Cardiac muscle cell (in vitro differentiated cells and primary cell): ENCODE measurements at regions not wholly inside any gene's neighbourhood (a gene's known extent, or its start where the extent isn't known, plus 50 kb on each side); places are given as distances from the start of the nearest gene placed in this dataset.
A peak's percentile ranks its signal among the peaks of the same experiment; 100 is the strongest.

ENCODE experiments used
- DNase-seq, 2 donors: peaks; one replicate each; pipeline versions ENCODE4 v3.0.0 to v3.0.0-alpha.2; 2010 to 2017; ENCODE audit warnings: low read depth in 1 of 2, low spot score in 1 of 2
- H3K27ac ChIP-seq: fragments of 200-600 bp; sonication (generic); 2 replicates; pipeline ENCODE4 v1.5.1; 2016
- H3K27me3 ChIP-seq: fragments of 200-600 bp; sonication (generic); 2 replicates; pipeline ENCODE4 v1.6.0; 2016; ENCODE audit warnings: control low read depth
- H3K36me3 ChIP-seq: fragments of 200-600 bp; sonication (generic); 2 replicates; pipeline ENCODE4 v1.5.1; 2016; ENCODE audit warnings: control low read depth
- H3K4me1 ChIP-seq: fragments of 200-600 bp; sonication (generic); 2 replicates; pipeline ENCODE4 v1.8.1; 2017; ENCODE audit warnings: low read depth, mild to moderate bottlenecking, mixed run types
- H3K4me3 ChIP-seq: fragments of 200-600 bp; sonication (generic); 2 replicates; pipeline ENCODE4 v1.5.1; 2016; ENCODE audit warnings: mild to moderate bottlenecking
- H3K9me3 ChIP-seq: fragments of 200-600 bp; sonication (generic); 2 replicates; pipeline ENCODE4 v1.5.1; 2017; ENCODE audit warnings: low read depth, mild to moderate bottlenecking, control low read depth
- TF ChIP-seq, protein P1 (sequence below): IDR thresholded peaks from 2 replicates; pipeline ENCODE4 v1.5.1; 2012; ENCODE audit warnings: low read depth, mild to moderate bottlenecking, low read length

DNA sequence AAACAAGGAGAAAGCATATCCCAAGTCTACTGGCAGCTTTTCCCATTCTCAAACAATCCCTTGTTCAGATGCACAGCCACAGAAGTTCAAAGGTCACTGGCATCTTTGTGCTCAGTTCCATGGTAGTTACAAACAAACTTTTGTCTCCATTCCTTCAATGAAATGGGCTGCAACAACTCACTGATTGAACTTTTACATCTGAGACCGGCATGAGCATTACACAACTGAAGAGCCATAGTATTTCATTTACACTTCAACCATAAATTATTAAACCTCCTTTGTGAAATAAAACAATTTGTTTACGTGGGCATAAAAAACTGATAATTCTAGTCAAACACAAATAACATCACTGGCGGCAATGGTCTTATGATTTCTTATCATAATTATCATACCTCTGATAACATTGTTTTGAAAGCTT is 67.8 kb upstream of the ARHGAP32 start:
- DNase-seq, result peak in 1 of 2 donors; percentile 53
- Histone ChIP-seq H3K4me1 (peaks cover 11% of the 10 kb centered on the region), H3K27ac (no peak overlapping the region), H3K36me3 (no peaks in the 10 kb centered on the region), H3K27me3 (no peaks in the 10 kb centered on the region), H3K4me3 (no peak overlapping the region), H3K9me3 (no peaks in the 10 kb centered on the region)
- TF ChIP-seq, protein P1, sequence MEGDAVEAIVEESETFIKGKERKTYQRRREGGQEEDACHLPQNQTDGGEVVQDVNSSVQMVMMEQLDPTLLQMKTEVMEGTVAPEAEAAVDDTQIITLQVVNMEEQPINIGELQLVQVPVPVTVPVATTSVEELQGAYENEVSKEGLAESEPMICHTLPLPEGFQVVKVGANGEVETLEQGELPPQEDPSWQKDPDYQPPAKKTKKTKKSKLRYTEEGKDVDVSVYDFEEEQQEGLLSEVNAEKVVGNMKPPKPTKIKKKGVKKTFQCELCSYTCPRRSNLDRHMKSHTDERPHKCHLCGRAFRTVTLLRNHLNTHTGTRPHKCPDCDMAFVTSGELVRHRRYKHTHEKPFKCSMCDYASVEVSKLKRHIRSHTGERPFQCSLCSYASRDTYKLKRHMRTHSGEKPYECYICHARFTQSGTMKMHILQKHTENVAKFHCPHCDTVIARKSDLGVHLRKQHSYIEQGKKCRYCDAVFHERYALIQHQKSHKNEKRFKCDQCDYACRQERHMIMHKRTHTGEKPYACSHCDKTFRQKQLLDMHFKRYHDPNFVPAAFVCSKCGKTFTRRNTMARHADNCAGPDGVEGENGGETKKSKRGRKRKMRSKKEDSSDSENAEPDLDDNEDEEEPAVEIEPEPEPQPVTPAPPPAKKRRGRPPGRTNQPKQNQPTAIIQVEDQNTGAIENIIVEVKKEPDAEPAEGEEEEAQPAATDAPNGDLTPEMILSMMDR, result no peak

DNA sequence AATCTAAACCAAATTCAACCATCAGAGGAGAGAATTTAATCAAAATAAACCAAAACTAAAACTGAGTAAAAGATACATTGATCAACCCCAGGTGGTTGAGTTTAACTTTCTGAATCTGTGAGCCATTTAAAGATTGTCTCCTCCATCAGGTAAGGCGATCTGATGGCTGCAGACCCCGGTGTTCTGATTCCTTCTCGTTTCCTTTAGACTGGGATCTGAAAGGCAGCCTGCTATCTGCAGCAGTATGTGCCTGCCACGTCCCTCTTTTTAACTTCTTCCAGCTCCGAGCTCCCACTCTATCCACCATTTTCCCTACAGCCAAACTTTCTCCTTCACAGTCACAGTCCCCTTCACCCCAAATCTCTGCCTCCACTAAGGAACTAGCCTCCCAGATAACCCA is 66.1 kb upstream of the ARHGAP32 start:
- H3K27me3 ChIP-seq, result no peaks in the 10 kb centered on the region
- no peak overlapping the region for H3K27ac ChIP-seq
- H3K36me3 ChIP-seq, result no peaks in the 10 kb centered on the region
- H3K4me3 ChIP-seq, result no peak overlapping the region
- H3K4me1 ChIP-seq, result peaks cover 11% of the 10 kb centered on the region
- no peak for DNase-seq
- no peaks in the 10 kb centered on the region for H3K9me3 ChIP-seq
- TF ChIP-seq, protein P1, result no peak

DNA sequence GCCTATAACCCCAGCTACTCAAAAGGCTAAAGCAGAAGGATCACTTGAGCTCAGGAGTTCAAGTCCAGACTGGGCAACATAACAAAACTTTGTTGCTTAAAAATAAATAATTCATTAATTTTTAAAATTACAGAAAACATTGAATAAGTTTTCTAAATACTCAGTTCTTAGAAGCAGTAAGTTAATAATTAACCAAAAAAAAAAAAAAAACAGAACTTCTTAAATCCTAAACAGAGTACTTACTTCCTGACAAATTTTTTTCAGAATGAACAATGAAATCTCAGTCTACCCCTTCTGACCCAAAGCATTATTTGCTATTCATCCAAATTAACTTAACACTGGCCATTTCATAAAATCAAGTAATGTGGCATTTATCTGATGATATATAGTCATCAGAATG is 65.4 kb upstream of the ARHGAP32 start:
- peaks cover 11% of the 10 kb centered on the region for H3K4me1 ChIP-seq

DNA sequence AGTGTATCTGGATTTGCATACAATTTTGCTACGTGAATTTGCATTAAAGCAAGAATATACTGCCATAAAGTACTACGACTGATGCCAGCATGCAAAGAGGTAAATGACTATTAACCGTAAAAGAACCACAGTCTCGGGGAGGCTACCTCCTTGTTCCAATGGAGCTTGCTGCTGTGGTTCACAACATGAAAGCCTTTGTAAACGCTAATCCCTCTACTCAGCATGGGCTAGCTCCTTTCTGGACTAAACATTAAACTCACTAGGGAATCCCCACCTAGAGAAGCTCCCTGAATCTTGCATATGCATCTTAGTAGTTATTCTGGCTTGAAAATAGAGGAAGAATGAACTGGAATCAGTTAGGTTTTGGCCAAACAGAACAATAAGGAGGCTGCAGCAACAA is 60.5 kb upstream of the ARHGAP32 start:
- no peaks in the 10 kb centered on the region for H3K36me3 ChIP-seq
- H3K27me3 ChIP-seq, result no peaks in the 10 kb centered on the region
- H3K9me3 ChIP-seq, result no peaks in the 10 kb centered on the region
- TF ChIP-seq, protein P1, result no peak
- no peak overlapping the region for H3K4me3 ChIP-seq
- no peak for DNase-seq
- no peaks in the 10 kb centered on the region for H3K4me1 ChIP-seq
- no peak overlapping the region for H3K27ac ChIP-seq

More for the DNA sequence above, 65.4 kb upstream of the ARHGAP32 start:
- Histone ChIP-seq H3K4me3 (no peak overlapping the region), H3K36me3 (no peaks in the 10 kb centered on the region), H3K27me3 (no peaks in the 10 kb centered on the region), H3K27ac (no peak overlapping the region), H3K9me3 (no peaks in the 10 kb centered on the region)
- DNase-seq, result no peak
- TF ChIP-seq, protein P1, result no peak

DNA sequence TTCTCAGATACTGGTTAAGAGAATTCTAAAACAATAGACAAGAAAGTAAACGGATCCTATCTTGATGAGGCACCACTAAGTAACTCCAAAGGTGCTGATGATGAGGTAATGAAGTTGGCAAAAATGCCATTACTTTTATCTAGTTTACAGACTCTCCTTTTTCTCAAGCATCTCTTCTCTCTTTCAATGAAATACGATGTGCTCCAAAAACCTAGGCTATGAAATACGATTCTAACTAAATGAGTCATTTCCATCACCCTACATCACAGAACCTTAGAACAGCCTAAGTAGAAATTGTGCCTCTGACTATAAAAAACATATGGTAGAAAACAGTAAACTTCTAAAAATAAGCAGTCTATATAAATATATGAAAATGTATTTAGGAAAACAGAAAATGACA is 58.9 kb upstream of the ARHGAP32 start:
- DNase-seq, result no peak
- no peak overlapping the region for H3K27ac ChIP-seq
- no peak overlapping the region for H3K4me3 ChIP-seq
- no peaks in the 10 kb centered on the region for H3K4me1 ChIP-seq
- H3K36me3 ChIP-seq, result no peaks in the 10 kb centered on the region
- no peaks in the 10 kb centered on the region for H3K9me3 ChIP-seq
- H3K27me3 ChIP-seq, result no peaks in the 10 kb centered on the region
- TF ChIP-seq, protein P1, result no peak

DNA sequence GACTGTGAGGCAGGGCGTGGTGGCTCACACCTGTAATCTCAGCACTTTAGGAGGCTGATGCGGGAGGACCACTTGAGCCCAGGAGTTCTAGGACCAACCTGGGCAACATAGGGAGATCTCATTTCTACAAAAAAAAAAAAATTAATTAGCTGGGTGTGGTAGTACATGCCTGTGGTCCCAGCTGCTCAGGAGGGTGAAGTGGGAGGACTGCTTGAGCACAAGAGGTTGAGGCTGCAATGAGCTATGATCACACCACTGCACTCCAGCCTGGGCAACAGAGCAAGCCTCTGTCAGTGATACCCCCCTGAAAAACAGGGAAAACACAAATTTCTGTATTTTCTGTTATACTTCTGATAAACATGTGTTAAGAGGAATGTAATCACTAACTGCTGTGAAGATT is 57.8 kb upstream of the ARHGAP32 start:
- Histone ChIP-seq H3K27me3 (no peaks in the 10 kb centered on the region), H3K27ac (no peak overlapping the region), H3K9me3 (no peaks in the 10 kb centered on the region), H3K4me1 (no peaks in the 10 kb centered on the region), H3K4me3 (no peak overlapping the region), H3K36me3 (no peaks in the 10 kb centered on the region)
- no peak for DNase-seq
- TF ChIP-seq, protein P1, result no peak
